GM12878 (cell line): ENCODE measurements at regions not wholly inside any gene's neighbourhood (a gene's known extent, or its start where the extent isn't known, plus 50 kb on each side); places are given as distances from the start of the nearest gene placed in this dataset.

ENCODE experiments used
- CHD4 ChIP-seq: fragments of 200-600 bp; sonication (generic); IDR thresholded peaks from 2 replicates; pipeline ENCODE4 v1.6.1; 2016; ENCODE audit warnings: mild to moderate bottlenecking
- IKZF2 ChIP-seq, 2 experiments: fragments of 450-650 bp; IDR thresholded peaks; 2 replicates each; pipeline ENCODE4 v1.6.1; 2017; ENCODE audit warnings: mild to moderate bottlenecking in 2 of 2, moderate library complexity in 2 of 2
- NR2C2 ChIP-seq: IDR thresholded peaks from 2 replicates; pipeline ENCODE4 v1.6.1; 2011; ENCODE audit warnings: borderline replicate concordance, low read depth; ENCODE audit not compliant: control insufficient read depth, insufficient read length
- SREBF1 ChIP-seq: IDR thresholded peaks from 2 replicates; pipeline ENCODE4 v1.6.1; 2012; ENCODE audit warnings: mild to moderate bottlenecking, low read length
- TF ChIP-seq, protein P1 (sequence below): IDR thresholded peaks from 2 replicates; pipeline ENCODE4 v1.6.1; 2012; ENCODE audit warnings: mild to moderate bottlenecking, low read depth, low read length
- TF ChIP-seq, protein P2 (sequence below): fragments of 450-650 bp; IDR thresholded peaks from 2 replicates; pipeline ENCODE4 v1.6.1; 2017; ENCODE audit warnings: mild to moderate bottlenecking, moderate library complexity
- TF ChIP-seq, protein P3 (sequence below): fragments of 450-650 bp; IDR thresholded peaks from 2 replicates; pipeline ENCODE4 v1.6.1; 2016; ENCODE audit warnings: mild to moderate bottlenecking, moderate library complexity, borderline replicate concordance

DNA sequence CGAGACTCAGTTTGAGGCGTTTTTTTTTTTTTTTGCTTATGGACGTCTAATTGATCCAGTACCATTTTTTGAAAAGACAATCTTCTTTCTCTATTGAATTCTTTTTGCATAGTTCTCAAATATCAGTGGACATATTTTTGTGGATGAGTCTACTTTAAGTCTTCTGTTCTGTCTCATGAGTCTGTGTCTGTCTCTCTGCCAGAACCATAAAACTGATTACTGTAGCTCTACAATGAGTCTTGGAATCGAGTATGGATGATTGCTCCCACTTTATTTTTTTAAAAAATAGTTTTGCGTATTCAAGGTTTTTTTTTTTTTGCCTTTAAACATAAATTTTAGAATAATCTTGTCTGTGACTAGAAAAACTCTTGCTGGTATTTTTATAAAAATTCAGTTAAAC, 323.5 kb downstream of the ZNF326 start (continued):
- TF ChIP-seq, protein P1, sequence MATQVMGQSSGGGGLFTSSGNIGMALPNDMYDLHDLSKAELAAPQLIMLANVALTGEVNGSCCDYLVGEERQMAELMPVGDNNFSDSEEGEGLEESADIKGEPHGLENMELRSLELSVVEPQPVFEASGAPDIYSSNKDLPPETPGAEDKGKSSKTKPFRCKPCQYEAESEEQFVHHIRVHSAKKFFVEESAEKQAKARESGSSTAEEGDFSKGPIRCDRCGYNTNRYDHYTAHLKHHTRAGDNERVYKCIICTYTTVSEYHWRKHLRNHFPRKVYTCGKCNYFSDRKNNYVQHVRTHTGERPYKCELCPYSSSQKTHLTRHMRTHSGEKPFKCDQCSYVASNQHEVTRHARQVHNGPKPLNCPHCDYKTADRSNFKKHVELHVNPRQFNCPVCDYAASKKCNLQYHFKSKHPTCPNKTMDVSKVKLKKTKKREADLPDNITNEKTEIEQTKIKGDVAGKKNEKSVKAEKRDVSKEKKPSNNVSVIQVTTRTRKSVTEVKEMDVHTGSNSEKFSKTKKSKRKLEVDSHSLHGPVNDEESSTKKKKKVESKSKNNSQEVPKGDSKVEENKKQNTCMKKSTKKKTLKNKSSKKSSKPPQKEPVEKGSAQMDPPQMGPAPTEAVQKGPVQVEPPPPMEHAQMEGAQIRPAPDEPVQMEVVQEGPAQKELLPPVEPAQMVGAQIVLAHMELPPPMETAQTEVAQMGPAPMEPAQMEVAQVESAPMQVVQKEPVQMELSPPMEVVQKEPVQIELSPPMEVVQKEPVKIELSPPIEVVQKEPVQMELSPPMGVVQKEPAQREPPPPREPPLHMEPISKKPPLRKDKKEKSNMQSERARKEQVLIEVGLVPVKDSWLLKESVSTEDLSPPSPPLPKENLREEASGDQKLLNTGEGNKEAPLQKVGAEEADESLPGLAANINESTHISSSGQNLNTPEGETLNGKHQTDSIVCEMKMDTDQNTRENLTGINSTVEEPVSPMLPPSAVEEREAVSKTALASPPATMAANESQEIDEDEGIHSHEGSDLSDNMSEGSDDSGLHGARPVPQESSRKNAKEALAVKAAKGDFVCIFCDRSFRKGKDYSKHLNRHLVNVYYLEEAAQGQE, result no peak
- TF ChIP-seq, protein P2, sequence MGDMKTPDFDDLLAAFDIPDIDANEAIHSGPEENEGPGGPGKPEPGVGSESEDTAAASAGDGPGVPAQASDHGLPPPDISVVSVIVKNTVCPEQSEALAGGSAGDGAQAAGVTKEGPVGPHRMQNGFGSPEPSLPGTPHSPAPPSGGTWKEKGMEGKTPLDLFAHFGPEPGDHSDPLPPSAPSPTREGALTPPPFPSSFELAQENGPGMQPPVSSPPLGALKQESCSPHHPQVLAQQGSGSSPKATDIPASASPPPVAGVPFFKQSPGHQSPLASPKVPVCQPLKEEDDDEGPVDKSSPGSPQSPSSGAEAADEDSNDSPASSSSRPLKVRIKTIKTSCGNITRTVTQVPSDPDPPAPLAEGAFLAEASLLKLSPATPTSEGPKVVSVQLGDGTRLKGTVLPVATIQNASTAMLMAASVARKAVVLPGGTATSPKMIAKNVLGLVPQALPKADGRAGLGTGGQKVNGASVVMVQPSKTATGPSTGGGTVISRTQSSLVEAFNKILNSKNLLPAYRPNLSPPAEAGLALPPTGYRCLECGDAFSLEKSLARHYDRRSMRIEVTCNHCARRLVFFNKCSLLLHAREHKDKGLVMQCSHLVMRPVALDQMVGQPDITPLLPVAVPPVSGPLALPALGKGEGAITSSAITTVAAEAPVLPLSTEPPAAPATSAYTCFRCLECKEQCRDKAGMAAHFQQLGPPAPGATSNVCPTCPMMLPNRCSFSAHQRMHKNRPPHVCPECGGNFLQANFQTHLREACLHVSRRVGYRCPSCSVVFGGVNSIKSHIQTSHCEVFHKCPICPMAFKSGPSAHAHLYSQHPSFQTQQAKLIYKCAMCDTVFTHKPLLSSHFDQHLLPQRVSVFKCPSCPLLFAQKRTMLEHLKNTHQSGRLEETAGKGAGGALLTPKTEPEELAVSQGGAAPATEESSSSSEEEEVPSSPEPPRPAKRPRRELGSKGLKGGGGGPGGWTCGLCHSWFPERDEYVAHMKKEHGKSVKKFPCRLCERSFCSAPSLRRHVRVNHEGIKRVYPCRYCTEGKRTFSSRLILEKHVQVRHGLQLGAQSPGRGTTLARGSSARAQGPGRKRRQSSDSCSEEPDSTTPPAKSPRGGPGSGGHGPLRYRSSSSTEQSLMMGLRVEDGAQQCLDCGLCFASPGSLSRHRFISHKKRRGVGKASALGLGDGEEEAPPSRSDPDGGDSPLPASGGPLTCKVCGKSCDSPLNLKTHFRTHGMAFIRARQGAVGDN, result no peak
- TF ChIP-seq, protein P3, sequence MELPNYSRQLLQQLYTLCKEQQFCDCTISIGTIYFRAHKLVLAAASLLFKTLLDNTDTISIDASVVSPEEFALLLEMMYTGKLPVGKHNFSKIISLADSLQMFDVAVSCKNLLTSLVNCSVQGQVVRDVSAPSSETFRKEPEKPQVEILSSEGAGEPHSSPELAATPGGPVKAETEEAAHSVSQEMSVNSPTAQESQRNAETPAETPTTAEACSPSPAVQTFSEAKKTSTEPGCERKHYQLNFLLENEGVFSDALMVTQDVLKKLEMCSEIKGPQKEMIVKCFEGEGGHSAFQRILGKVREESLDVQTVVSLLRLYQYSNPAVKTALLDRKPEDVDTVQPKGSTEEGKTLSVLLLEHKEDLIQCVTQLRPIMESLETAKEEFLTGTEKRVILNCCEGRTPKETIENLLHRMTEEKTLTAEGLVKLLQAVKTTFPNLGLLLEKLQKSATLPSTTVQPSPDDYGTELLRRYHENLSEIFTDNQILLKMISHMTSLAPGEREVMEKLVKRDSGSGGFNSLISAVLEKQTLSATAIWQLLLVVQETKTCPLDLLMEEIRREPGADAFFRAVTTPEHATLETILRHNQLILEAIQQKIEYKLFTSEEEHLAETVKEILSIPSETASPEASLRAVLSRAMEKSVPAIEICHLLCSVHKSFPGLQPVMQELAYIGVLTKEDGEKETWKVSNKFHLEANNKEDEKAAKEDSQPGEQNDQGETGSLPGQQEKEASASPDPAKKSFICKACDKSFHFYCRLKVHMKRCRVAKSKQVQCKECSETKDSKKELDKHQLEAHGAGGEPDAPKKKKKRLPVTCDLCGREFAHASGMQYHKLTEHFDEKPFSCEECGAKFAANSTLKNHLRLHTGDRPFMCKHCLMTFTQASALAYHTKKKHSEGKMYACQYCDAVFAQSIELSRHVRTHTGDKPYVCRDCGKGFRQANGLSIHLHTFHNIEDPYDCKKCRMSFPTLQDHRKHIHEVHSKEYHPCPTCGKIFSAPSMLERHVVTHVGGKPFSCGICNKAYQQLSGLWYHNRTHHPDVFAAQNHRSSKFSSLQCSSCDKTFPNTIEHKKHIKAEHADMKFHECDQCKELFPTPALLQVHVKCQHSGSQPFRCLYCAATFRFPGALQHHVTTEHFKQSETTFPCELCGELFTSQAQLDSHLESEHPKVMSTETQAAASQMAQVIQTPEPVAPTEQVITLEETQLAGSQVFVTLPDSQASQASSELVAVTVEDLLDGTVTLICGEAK, result no peak
- no peak for TF ChIP-seq IKZF2 (IDR thresholded peaks at IDR 0.05)
- TF ChIP-seq SREBF1, result no peak
- TF ChIP-seq NR2C2, result no peak
- no peak for TF ChIP-seq CHD4
